RWPE2 (cell line): ENCODE measurements at regions not wholly inside any gene's neighbourhood (a gene's known extent, or its start where the extent isn't known, plus 50 kb on each side); places are given as distances from the start of the nearest gene placed in this dataset.

ENCODE experiments used
- ATAC-seq: fragments of 200-7000 bp; cut with Tn5 transposase; 3 replicates; pipeline ENCODE4 v1.9.1; 2021; ENCODE audit warnings: low read depth
- DNase-seq: peaks from one replicate; pipeline ENCODE4 v3.0.0-alpha.2; 2020; ENCODE audit warnings: low spot score
- H3K27ac ChIP-seq: fragments of 450-650 bp; 2 replicates; pipeline ENCODE4 v1.5.1; 2017; ENCODE audit warnings: mild to moderate bottlenecking; ENCODE audit not compliant: poor library complexity, severe bottlenecking
- H3K27me3 ChIP-seq: fragments of 250-450 bp; sonication (Bioruptor Pico); 2 replicates; pipeline ENCODE4 v1.5.1; 2021; ENCODE audit warnings: mild to moderate bottlenecking, moderate library complexity; ENCODE audit not compliant: insufficient read depth, poor library complexity, severe bottlenecking
- H3K36me3 ChIP-seq: fragments of 250-450 bp; sonication (Bioruptor Pico); 2 replicates; pipeline ENCODE4 v1.5.1; 2020; ENCODE audit warnings: low read depth, mild to moderate bottlenecking, moderate library complexity
- H3K4me1 ChIP-seq: fragments of 250-450 bp; sonication (Bioruptor Pico); 2 replicates; pipeline ENCODE4 v1.5.1; 2021; ENCODE audit warnings: mild to moderate bottlenecking, moderate library complexity; ENCODE audit not compliant: insufficient read depth, poor library complexity, severe bottlenecking
- H3K4me3 ChIP-seq: fragments of 250-450 bp; sonication (Bioruptor Pico); 2 replicates; pipeline ENCODE4 v1.5.1; 2021; ENCODE audit warnings: mild to moderate bottlenecking, moderate library complexity; ENCODE audit not compliant: severe bottlenecking
- H3K9me3 ChIP-seq: fragments of 250-450 bp; sonication (Bioruptor Pico); 2 replicates; pipeline ENCODE4 v1.5.1; 2021; ENCODE audit warnings: mild to moderate bottlenecking, moderate library complexity; ENCODE audit not compliant: severe bottlenecking
- TF ChIP-seq, protein P1 (sequence below): fragments of 450-650 bp; IDR thresholded peaks from one replicate; pipeline ENCODE4 v1.5.1; 2017; ENCODE audit warnings: mild to moderate bottlenecking, moderate library complexity; ENCODE audit not compliant: poor library complexity, severe bottlenecking

DNA sequence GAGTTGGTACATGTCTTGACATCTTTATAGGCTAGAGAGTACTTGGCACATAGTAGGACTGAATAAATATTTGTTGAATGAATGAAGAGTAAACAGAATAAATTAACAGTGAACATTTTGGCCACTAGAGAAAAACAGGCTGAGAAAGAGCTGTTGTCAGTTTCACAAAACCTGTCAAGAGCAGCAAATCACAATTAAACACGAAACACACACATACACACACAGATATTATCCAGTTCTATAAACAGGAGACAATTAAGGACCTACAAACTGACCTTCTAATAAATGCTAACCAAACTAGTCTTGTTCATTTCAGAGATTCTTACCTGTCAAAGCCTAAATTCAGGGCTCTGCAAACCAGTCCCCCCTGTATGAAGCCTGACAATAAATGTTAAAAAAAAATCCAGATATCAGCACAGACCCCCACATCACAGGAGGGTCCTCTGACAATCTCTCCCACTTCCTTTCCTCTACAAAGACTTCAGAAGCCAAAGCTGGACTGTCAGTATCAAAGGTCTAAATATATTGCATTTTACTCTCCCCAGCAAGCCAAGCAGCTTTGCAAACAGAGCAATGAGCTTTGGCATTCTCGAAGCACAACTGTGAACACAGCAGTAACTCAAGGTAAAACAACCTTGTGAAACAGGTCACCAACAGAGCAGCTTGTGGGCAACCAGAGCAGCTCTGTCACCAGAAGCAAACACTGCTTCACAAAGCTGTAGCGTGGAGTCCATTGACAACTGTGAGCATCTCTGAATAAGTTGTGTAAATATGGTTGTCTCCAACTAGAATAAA lies 229.9 kb downstream of the TBXT start:
- no peaks in the 10 kb centered on the region for H3K36me3 ChIP-seq
- H3K27me3 ChIP-seq, result no peaks in the 10 kb centered on the region
- H3K27ac ChIP-seq, result no peak overlapping the region
- no peak overlapping the region for H3K4me3 ChIP-seq
- H3K9me3 ChIP-seq, result no peaks in the 10 kb centered on the region
- no peak for ATAC-seq
- no peak for DNase-seq
- no peaks in the 10 kb centered on the region for H3K4me1 ChIP-seq
- TF ChIP-seq, protein P1, sequence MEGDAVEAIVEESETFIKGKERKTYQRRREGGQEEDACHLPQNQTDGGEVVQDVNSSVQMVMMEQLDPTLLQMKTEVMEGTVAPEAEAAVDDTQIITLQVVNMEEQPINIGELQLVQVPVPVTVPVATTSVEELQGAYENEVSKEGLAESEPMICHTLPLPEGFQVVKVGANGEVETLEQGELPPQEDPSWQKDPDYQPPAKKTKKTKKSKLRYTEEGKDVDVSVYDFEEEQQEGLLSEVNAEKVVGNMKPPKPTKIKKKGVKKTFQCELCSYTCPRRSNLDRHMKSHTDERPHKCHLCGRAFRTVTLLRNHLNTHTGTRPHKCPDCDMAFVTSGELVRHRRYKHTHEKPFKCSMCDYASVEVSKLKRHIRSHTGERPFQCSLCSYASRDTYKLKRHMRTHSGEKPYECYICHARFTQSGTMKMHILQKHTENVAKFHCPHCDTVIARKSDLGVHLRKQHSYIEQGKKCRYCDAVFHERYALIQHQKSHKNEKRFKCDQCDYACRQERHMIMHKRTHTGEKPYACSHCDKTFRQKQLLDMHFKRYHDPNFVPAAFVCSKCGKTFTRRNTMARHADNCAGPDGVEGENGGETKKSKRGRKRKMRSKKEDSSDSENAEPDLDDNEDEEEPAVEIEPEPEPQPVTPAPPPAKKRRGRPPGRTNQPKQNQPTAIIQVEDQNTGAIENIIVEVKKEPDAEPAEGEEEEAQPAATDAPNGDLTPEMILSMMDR, result no peak

- Histone ChIP-seq H3K27me3 (no peaks in the 10 kb centered on the region), H3K27ac (no peak overlapping the region), H3K36me3 (no peaks in the 10 kb centered on the region), H3K4me3 (no peak overlapping the region), H3K9me3 (no peaks in the 10 kb centered on the region), H3K4me1 (no peaks in the 10 kb centered on the region)
- TF ChIP-seq, protein P1, result no peak
- no peak for DNase-seq
- ATAC-seq, result no peak
Measured at GRCh38 chr6:165936660-165937059, 231.0 kb downstream of the TBXT start.

DNA sequence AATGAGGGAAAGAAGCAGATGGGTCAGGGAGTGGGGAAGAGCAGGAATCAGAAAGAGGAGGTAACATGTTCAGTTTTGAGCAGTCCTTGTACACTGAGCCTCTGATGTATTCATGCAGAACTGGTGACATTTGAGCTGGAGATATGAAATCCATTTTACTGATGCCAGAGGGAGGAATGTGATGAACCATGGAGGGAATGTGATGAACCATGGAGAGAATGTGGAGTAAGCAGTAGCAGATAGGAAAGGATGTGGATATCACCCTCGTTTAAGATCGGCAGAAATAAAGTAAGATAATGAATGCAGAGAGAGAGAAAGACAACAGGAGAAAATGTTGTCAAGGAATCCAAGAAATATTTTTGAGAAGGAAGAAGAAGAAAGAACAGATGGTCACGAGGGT lies 231.6 kb downstream of the TBXT start:
- Histone ChIP-seq H3K9me3 (no peaks in the 10 kb centered on the region), H3K4me3 (no peak overlapping the region), H3K27ac (no peak overlapping the region), H3K36me3 (no peaks in the 10 kb centered on the region), H3K4me1 (no peaks in the 10 kb centered on the region), H3K27me3 (no peaks in the 10 kb centered on the region)
- TF ChIP-seq, protein P1, result no peak
- DNase-seq (no peak), ATAC-seq (no peak)

DNA sequence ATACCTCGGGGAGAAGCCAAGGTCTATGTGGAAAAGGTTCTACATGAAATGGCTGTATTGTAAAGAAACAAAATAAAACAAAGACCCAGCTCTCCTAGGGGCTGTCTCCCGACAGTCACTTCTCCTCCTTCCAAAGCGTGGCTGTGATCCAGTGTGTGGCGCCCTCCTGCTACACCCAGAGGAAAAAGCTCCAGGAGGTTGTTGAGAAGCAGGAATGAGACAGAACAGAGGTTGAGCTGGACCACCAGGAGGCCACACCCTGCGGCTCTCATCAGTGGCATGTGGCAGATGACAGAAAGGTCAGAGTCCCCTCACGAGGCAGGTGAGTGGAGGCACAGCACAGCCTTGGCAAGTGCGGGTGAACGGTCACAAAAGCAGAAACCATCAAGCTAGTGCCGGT lies 236.0 kb downstream of the TBXT start:
- no peaks in the 10 kb centered on the region for H3K27me3 ChIP-seq
- ATAC-seq (no peak), DNase-seq (no peak)
- H3K4me3 ChIP-seq, result no peak overlapping the region
- no peaks in the 10 kb centered on the region for H3K4me1 ChIP-seq
- no peaks in the 10 kb centered on the region for H3K9me3 ChIP-seq
- no peak overlapping the region for H3K27ac ChIP-seq
- TF ChIP-seq, protein P1, result no peak
- H3K36me3 ChIP-seq, result no peaks in the 10 kb centered on the region

GRCh38 chr6:165930668-165931214 lies 236.9 kb downstream of the TBXT start:
- no peak overlapping the region for H3K27ac ChIP-seq
- no peak overlapping the region for H3K4me3 ChIP-seq
- H3K36me3 ChIP-seq, result no peaks in the 10 kb centered on the region
- TF ChIP-seq, protein P1, result no peak
- no peak for DNase-seq
- ATAC-seq, result no peak
- no peaks in the 10 kb centered on the region for H3K27me3 ChIP-seq
- H3K4me1 ChIP-seq, result no peaks in the 10 kb centered on the region
- H3K9me3 ChIP-seq, result no peaks in the 10 kb centered on the region
